Sciatic nerve (tissue), 2 donors: ENCODE measurements at regions not wholly inside any gene's neighbourhood (a gene's known extent, or its start where the extent isn't known, plus 50 kb on each side); places are given as distances from the start of the nearest gene placed in this dataset.

Experiments used
- ATAC-seq: fragments of 200-7000 bp; cut with Tn5 transposase; one replicate; pipeline ENCODE4 v1.9.1; 2020; ENCODE audit warnings: mild to moderate bottlenecking, moderate library complexity
- DNase-seq: peaks from one replicate; pipeline ENCODE4 v3.0.0-alpha.2; 2020; ENCODE audit warnings: low spot score
- intact Hi-C: fragments of 100-400 bp; cut with DNase I; formaldehyde crosslinking; loops from one replicate; pipeline ENCODE4 v1.14.2; 2022
- donor health status: DM: no; HTN: no; CAD: no.
- donor health status: DM: no; HTN: no; CAD: no.

- no peak for ATAC-seq
- intact Hi-C loops, result no loop called here
- DNase-seq, result no peak
Observed at GRCh38 chr1:234554218-234554697, 55.7 kb downstream of the IRF2BP2 start.

- no peak for DNase-seq
- intact Hi-C loops, result no loop called here
- peak; percentile 69 for ATAC-seq
Observed at GRCh38 chr1:234553240-234554188, 56.5 kb downstream of the IRF2BP2 start.

GRCh38 chr1:234551032-234551378, 59.0 kb downstream of the IRF2BP2 start:
- no peak for ATAC-seq
- no peak for DNase-seq
- intact Hi-C loops, result no loop called here

- ATAC-seq (no peak), DNase-seq (no peak)
- intact Hi-C loops, result no loop called here
Observed at GRCh38 chr1:234550341-234551031, 59.5 kb downstream of the IRF2BP2 start.

- intact Hi-C loops, result no loop called here
- ATAC-seq (no peak), DNase-seq (no peak)
Observed at GRCh38 chr1:234549447-234550021, 60.4 kb downstream of the IRF2BP2 start.

- ATAC-seq (no peak), DNase-seq (no peak)
- intact Hi-C loops, result no loop called here
Observed at GRCh38 chr1:234546890-234547788, 62.8 kb downstream of the IRF2BP2 start.

GRCh38 chr1:234546387-234546704, 63.6 kb downstream of the IRF2BP2 start:
- DNase-seq (no peak), ATAC-seq (no peak)
- intact Hi-C loops, result no loop called here

GRCh38 chr1:234545517-234546386, 64.2 kb downstream of the IRF2BP2 start:
- DNase-seq, result no peak
- intact Hi-C loops, result no loop called here
- no peak for ATAC-seq

- intact Hi-C loops, result no loop called here
- ATAC-seq (peak; percentile 81), DNase-seq (peak; percentile 85)
Observed at GRCh38 chr1:234544087-234544579, 65.2 kb upstream of the TARBP1 start.

- intact Hi-C loops, result no loop called here
- no peak for DNase-seq
- peak; percentile 5 for ATAC-seq
Observed at GRCh38 chr1:234543442-234544086, 64.6 kb upstream of the TARBP1 start.

GRCh38 chr1:234542211-234542850, 63.4 kb upstream of the TARBP1 start:
- ATAC-seq, result no peak
- intact Hi-C loops, result no loop called here
- DNase-seq, result no peak

GRCh38 chr1:234541286-234541975, 62.5 kb upstream of the TARBP1 start:
- ATAC-seq, result no peak
- intact Hi-C loops, result no loop called here
- DNase-seq, result no peak

GRCh38 chr1:234540404-234540762, 61.4 kb upstream of the TARBP1 start:
- ATAC-seq (no peak), DNase-seq (no peak)
- intact Hi-C loops, result no loop called here

GRCh38 chr1:234539666-234540403, 60.9 kb upstream of the TARBP1 start:
- ATAC-seq, result no peak
- intact Hi-C loops, result loop anchor here (10.0 kb wide), 1 partner anchor 45 kb away; no protein-coding TSS in a partner anchor
- no peak for DNase-seq

GRCh38 chr1:234538930-234539649, 60.1 kb upstream of the TARBP1 start:
- ATAC-seq (no peak), DNase-seq (no peak)
- intact Hi-C loops, result loop anchor here (10.0 kb wide), 1 partner anchor 46 kb away; no protein-coding TSS in a partner anchor
